ENCODE measurements at regions not wholly inside any gene's neighbourhood (a gene's known extent, or its start where the extent isn't known, plus 50 kb on each side); places are given as distances from the start of the nearest gene placed in this dataset.

- no peak for DNase-seq
- TF ChIP-seq CTCF (IDR thresholded peaks at IDR 0.05; ENCODE audit: low read depth, low read length, missing control alignments) = no peak
- H3K27ac ChIP-seq = no peak overlapping the region
- H3K4me3 ChIP-seq (ENCODE audit: low read depth, low read length) = no peak overlapping the region
- in situ Hi-C loops (cut with HindIII; ENCODE audit: low pct_ligation_motif_present, low sequenced_read_pairs) = no loop called here
- no peaks in the 10 kb centered on the region for H3K36me3 ChIP-seq (replicated peaks)
- H3K27me3 ChIP-seq (replicated peaks) = no peaks in the 10 kb centered on the region
These were observed 446.8 kb downstream of the CHL1 start for GRCh38 chr3:643376-643775.

GRCh38 chr3:655824-656223 lies 437.0 kb upstream of the CNTN6 start:
- no peak overlapping the region for H3K27ac ChIP-seq
- in situ Hi-C loops (cut with HindIII; ENCODE audit: low pct_ligation_motif_present, low sequenced_read_pairs) = no loop called here

GRCh38 chr3:661356-661755 lies 431.5 kb upstream of the CNTN6 start:
- in situ Hi-C loops (cut with HindIII; ENCODE audit: low pct_ligation_motif_present, low sequenced_read_pairs) = no loop called here
- no peak for TF ChIP-seq CTCF (IDR thresholded peaks at IDR 0.05; ENCODE audit: low read depth, low read length, missing control alignments)
- Histone ChIP-seq H3K4me3 (ENCODE audit: low read depth, low read length) (no peak overlapping the region), H3K36me3 (replicated peaks) (no peaks in the 10 kb centered on the region), H3K27ac (no peak overlapping the region), H3K27me3 (replicated peaks) (no peaks in the 10 kb centered on the region)
- DNase-seq = no peak

More at GRCh38 chr3:655824-656223, 437.0 kb upstream of the CNTN6 start:
- Histone ChIP-seq H3K27me3 (replicated peaks) (no peaks in the 10 kb centered on the region), H3K36me3 (replicated peaks) (no peaks in the 10 kb centered on the region), H3K4me3 (ENCODE audit: low read depth, low read length) (no peak overlapping the region)
- DNase-seq = no peak
- no peak for TF ChIP-seq CTCF (IDR thresholded peaks at IDR 0.05; ENCODE audit: low read depth, low read length, missing control alignments)

- Histone ChIP-seq H3K27ac (no peak overlapping the region), H3K4me3 (ENCODE audit: low read depth, low read length) (no peak overlapping the region), H3K36me3 (replicated peaks) (no peaks in the 10 kb centered on the region), H3K27me3 (replicated peaks) (no peaks in the 10 kb centered on the region)
- no peak for TF ChIP-seq CTCF (IDR thresholded peaks at IDR 0.05; ENCODE audit: low read depth, low read length, missing control alignments)
- in situ Hi-C loops (cut with HindIII; ENCODE audit: low pct_ligation_motif_present, low sequenced_read_pairs) = no loop called here
- DNase-seq = no peak
These were observed 418.7 kb upstream of the CNTN6 start for GRCh38 chr3:674116-674515.

- no peaks in the 10 kb centered on the region for H3K27me3 ChIP-seq (replicated peaks)
- no peak overlapping the region for H3K27ac ChIP-seq
- H3K4me3 ChIP-seq (ENCODE audit: low read depth, low read length) = no peak overlapping the region
- H3K36me3 ChIP-seq (replicated peaks) = no peaks in the 10 kb centered on the region
- TF ChIP-seq CTCF (IDR thresholded peaks at IDR 0.05; ENCODE audit: low read depth, low read length, missing control alignments) = no peak
- in situ Hi-C loops (cut with HindIII; ENCODE audit: low pct_ligation_motif_present, low sequenced_read_pairs) = no loop called here
- DNase-seq = no peak
These were observed 417.0 kb upstream of the CNTN6 start for GRCh38 chr3:675846-676245.

GRCh38 chr3:683770-684169 lies 409.1 kb upstream of the CNTN6 start:
- no peaks in the 10 kb centered on the region for H3K36me3 ChIP-seq (replicated peaks)
- in situ Hi-C loops (cut with HindIII; ENCODE audit: low pct_ligation_motif_present, low sequenced_read_pairs) = no loop called here
- no peaks in the 10 kb centered on the region for H3K27me3 ChIP-seq (replicated peaks)
- no peak overlapping the region for H3K4me3 ChIP-seq (ENCODE audit: low read depth, low read length)
- H3K27ac ChIP-seq = no peak overlapping the region
- TF ChIP-seq CTCF (IDR thresholded peaks at IDR 0.05; ENCODE audit: low read depth, low read length, missing control alignments) = no peak
- DNase-seq = no peak

All from brain microvascular endothelial cell (primary cell).